Medulla oblongata (tissue), 1 donor: ENCODE measurements at regions not wholly inside any gene's neighbourhood (a gene's known extent, or its start where the extent isn't known, plus 50 kb on each side); places are given as distances from the start of the nearest gene placed in this dataset.

Source experiments
- DNase-seq: peaks from one replicate; pipeline ENCODE4 v3.0.0-alpha.2; 2015; ENCODE audit errors: extremely low spot score

GRCh38 chr3:68467465-68467864, 464.9 kb downstream of the TAFA4 start:
- no peak for DNase-seq

GRCh38 chr3:68458581-68458980, 473.8 kb downstream of the TAFA4 start:
- no peak for DNase-seq

GRCh38 chr3:68448510-68449383, 483.6 kb downstream of the TAFA4 start:
- no peak for DNase-seq

- no peak for DNase-seq
These were observed 484.5 kb downstream of the TAFA4 start for GRCh38 chr3:68447885-68448284.

GRCh38 chr3:68441054-68441453, 491.3 kb downstream of the TAFA4 start:
- no peak for DNase-seq

- no peak for DNase-seq
These were observed 495.5 kb downstream of the TAFA4 start for GRCh38 chr3:68436619-68437401.

GRCh38 chr3:68428495-68428894, 503.9 kb downstream of the TAFA4 start:
- DNase-seq = no peak

GRCh38 chr3:68424796-68425460, 507.4 kb downstream of the TAFA4 start:
- no peak for DNase-seq

- DNase-seq = no peak
These were observed 523.7 kb downstream of the TAFA4 start for GRCh38 chr3:68408626-68409025.

GRCh38 chr3:68403741-68404140, 528.6 kb downstream of the TAFA4 start:
- no peak for DNase-seq

- no peak for DNase-seq
These were observed 530.0 kb downstream of the TAFA4 start for GRCh38 chr3:68402235-68402918.

- no peak for DNase-seq
These were observed 553.7 kb downstream of the TAFA4 start for GRCh38 chr3:68378631-68379030.

- DNase-seq = no peak
These were observed 558.6 kb downstream of the TAFA4 start for GRCh38 chr3:68373727-68374126.

- DNase-seq = no peak
These were observed 568.6 kb downstream of the TAFA4 start for GRCh38 chr3:68363796-68364195.

GRCh38 chr3:68360492-68360891, 571.9 kb downstream of the TAFA4 start:
- no peak for DNase-seq

- no peak for DNase-seq
These were observed 586.6 kb downstream of the TAFA4 start for GRCh38 chr3:68345781-68346180.

- no peak for DNase-seq
These were observed 589.9 kb downstream of the TAFA4 start for GRCh38 chr3:68342426-68342825.

- DNase-seq = no peak
These were observed 596.3 kb downstream of the TAFA4 start for GRCh38 chr3:68336042-68336441.

- no peak for DNase-seq
These were observed 597.9 kb downstream of the TAFA4 start for GRCh38 chr3:68334367-68334986.

GRCh38 chr3:68328049-68328448, 604.3 kb downstream of the TAFA4 start:
- DNase-seq = no peak

GRCh38 chr3:68315964-68316363, 616.4 kb downstream of the TAFA4 start:
- no peak for DNase-seq
